HG03196 (cell line): ENCODE measurements at regions not wholly inside any gene's neighbourhood (a gene's known extent, or its start where the extent isn't known, plus 50 kb on each side); places are given as distances from the start of the nearest gene placed in this dataset.
"Not testable (repeated sequence)": the region's sequence is repeated elsewhere in the genome, so short reads cannot be mapped to it uniquely, and the experiment has no call there.

ENCODE experiments used
- ATAC-seq: cut with Tn5 transposase; IDR thresholded peaks from one replicate; pipeline ENCODE4 v1.9.1; 2021; ENCODE audit not compliant: unreplicated experiment

DNA sequence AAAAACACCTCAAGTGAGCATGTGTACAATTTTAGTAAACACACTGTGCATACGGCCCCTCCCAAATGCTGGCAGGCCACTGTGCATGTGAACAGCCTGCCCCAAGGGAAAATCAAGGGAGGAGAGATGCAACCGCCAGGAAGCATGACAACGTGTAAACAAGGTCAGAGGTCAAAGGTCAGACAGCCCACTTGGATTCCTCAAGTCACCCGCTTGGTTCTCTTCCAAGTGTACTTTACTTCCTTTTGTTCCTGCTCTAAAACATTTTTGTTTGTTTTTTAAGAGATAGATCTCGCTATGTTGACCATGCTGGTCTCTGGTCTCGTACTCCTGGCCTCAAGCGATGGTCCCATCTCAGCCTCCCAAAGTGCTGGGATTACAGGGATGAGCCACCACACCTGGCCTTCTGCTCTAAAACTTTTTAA lies 126.7 kb upstream of the SHB start:
- ATAC-seq = no peak

DNA sequence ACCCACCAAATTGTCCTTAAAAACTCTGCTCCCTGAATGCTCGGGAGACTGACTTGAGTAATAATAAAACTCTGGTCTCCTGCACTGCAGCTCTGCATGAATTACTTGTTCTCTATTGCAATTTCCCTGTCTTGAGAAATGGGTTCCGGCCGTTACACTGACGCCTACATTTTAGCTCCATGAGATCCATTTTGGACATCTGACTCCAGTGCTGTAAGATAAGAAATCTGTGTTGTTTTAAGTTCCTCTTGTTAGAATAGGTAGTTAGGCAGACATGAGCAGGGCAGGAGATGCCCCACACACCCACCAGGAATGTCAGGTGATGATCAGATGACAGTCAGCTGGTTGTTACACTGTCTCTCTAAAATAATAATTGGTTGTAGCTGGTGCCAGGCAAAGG lies 125.8 kb upstream of the SHB start:
- no peak for ATAC-seq

DNA sequence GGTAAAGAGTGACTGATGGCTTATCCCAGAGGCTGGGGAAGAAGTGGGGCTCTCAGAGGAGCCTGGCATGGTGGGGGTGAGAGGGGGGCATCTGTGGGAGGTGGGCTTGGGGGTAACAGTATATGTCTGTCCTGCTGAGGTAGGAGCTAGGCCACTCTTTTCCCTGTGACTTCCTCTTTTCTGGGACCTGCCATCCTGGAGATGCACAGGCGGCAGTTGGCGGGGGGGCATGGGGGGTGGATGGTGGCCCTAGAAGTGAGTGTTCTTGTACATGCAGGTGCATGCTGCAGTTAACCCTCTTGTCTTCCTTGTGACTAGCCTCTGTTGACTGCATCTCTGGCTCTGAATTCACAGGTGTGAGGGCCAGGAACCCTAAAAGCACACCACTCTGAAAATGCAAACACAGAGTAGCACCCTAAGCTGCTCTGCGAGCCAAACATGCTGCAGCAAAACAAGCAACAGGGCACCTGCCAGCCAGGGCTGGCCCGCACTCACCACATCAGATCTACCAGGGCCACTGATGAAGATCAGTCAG lies 123.8 kb upstream of the SHB start:
- no peak for ATAC-seq

DNA sequence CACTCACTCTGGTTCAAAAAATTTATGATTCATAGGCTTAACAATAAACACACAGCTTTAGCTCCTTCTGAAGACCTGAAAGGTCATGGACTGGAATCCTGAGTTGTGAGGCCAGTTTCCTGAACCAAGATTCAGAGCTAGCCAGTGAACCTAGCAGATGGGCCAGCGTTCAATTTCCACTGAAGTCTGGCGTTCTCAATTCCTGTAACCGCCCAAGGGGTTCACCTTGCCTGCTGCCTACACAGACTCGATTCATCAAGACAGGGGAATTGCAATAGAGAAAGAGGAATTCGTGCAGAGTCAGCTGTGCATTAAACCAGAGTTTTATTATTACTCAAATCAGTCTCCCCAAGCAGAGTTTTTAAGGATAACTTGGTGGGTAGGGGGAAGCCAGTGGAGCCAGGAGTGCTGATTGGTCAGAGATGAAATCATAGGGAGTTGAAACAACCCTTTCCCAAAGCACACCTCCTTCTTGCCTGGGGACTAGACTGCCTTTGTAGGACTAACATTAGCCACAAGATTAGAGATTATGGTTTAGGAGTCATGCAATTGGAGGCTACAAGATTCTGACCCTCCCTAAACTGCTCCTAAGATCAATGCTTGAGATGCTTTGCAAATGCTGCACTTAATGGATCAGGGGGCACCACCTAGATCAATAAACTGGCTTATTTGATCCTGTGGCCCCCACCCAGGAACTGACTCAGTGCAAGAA lies 117.5 kb upstream of the SHB start:
- no peak for ATAC-seq

DNA sequence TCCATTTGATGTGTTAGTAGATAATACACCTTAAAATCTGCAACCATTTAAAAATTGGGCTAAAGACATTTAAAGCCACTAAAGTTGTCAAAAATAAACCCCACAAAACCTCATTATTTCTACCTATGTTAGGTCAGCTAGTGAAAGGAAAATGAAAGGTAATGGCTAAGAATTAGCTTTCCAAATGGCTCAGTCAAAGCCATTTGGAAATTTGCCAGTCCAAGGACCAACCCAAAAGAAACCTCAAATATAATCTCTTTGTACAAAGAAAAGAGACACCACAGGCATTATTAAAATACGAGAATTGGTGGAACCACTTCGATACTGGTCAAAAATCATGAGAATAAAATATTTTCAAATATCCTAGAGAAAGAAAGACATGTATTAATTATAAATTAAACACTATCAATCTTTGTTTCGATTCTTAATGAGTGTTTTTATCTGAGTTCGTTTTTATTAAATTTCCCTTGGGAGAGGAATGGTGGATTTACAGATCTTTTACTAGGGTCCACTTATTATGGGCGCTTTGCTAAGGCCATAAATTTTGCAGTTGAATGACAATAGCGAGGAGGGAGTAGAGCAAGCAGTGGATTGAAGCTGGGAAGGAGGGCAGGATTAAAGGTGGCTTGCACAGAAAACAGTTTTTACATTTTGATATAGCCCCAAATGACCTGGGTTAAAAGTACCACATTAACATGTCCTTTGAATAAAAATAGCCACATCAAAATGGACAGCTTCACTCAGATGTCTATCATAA lies 116.8 kb upstream of the SHB start:
- no peak for ATAC-seq

DNA sequence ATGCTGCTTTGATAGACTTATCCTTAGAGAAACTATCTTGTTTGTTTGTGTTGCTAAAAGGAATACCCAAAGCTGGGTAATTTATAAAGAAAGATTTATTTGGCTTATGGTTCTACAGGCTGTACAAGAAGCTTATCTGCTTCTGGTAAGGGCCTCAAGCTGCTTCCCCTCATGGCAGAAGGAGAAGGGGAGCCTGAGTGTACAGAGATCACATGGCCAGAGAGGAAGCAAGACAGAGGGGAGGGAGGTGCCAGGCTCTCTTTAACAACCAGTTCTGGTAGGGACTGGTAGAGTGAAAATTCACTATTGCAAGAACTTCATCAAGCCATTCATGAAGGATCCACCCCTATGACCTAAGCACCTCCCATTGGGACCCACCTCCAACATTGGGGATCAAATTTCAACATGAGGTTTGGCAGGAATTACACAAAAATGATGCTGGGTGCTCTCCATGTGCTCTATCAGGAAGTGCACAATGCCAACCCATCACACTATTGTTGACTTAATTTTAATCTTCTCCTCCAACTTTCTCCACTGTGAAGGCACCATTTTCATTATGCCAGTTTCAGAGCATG lies 115.1 kb upstream of the SHB start:
- no peak for ATAC-seq

DNA sequence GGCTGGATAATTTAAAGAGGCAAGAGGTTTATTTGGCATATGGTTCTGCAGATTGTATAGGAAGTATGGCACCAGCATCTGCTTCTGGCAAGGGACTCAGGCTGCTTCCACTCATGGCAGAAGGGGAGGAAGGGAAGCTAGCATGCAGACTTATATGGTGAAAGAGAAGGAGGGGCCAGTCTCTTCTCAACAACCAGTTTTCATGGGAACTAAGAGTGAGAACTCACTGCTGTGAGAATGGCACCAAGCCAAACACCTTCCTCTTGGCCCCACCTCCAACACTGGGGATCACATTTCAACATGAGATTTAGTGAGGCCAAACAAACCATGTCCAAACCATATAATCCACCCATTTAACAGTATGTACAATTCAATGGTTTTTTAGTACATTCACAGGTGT lies 113.3 kb upstream of the SHB start:
- ATAC-seq = no peak

DNA sequence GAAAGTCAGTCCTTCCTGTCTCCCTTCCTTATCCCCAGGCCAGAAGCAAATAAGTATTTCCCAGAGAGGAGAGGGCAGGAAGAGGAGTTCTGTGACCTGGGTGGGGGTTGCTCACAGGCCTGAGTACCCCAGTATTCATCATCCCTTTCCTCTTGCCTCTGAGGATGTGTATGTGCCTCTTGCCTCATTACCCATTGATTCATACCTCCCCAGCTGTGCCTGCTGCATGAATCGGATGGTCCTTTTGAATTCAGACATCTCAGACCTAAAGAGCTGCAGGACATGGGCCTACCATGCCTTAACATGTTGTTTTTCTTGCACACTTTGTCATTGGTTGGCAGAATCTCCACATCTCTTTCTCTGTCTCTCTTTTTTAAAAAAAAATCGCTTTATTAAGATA lies 112.8 kb upstream of the SHB start:
- no peak for ATAC-seq

DNA sequence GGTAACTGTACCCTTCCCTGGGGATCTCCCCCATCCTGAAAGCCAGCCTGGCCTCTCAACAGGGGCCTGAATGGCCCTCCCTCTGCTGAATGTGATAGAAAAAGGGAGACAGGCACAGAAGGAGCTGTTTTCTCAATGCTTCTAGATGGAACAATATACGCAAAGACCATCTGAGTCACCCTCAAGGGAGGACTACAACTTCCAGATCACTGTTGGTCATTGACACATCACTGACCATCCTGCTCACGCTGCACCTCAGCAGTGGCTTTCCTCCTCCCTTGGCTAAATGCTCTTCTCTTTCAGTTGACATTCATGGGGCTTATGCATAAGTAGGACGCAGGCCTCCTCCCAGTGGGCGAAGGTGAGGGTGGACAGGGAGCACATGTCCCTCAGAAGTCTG lies 112.2 kb upstream of the SHB start:
- ATAC-seq = no peak

DNA sequence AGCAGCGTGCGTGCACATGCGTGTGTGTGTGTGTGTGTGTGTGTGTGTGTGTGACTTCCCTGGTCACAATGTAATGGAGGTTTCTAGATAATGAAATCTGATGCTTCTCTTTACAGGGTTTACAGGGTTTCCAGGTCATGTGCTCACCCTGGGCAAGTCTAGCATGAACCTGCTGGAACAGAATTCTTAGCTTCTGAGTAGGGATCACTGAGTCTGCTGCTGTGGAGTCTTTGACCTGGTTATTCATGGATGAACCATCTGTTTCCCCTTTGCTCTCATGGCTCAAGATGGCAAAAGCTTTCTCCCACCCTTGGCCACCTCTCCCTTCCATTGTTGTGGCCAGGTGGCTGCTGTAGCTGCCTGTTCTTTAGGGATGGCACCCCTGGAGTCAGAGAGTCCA lies 111.6 kb upstream of the SHB start:
- no peak for ATAC-seq

DNA sequence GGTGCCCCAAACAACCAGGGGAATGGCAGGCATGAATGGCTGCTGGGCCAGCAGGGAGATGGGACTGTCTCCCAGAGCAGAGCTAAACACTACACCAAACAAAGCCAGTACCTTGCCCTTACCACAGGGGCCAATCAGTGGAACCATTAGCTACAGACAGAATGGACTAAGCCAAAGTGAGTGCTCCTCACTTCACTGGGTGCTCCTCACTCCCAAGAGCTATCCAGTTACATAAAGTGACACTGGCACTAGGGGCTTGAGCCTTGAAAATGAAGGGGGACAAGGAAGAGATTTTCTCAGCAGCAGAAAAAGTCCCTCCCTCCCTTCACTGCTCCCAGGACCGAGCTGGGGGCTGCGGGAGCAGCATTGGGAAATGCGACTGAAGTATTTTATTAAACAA lies 110.9 kb upstream of the SHB start:
- no peak for ATAC-seq

DNA sequence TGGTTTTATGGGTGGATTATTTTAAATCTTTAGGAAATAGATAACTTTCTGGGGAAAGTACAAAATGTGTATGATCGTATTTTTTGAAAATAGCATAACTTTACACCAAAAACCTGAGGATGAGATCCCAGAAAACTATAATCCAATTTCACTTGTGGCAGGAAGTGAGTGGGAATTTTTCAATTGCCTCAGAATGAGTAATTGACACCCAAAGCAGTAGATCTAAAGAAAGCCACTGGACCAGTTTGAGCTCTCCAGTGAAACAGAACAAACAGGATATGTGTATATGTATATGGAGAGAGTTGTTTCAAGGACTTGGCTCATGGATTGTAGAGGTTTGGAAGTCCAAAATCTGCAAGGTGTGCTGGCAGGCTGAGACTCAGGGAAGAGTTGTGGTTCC lies 109.2 kb upstream of the SHB start:
- ATAC-seq = no peak

DNA sequence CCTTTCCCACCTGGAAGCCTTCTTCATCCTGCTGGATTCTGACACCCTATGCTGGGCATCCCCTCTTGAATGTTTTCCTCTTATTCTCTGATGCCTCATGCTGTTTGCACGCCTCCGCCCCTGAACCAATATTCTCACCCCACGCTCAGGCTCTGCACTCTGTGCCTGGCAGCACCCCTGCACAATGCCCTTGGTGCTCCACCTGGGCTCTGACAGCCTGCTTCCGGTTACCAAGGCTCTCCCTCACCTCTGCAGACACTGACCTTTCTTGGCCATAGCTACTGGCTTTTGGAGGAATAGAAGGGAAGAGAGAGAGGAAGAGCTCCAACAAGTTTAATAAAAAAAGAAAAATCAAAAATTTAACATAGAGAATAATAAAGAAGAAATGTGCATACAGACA lies 108.7 kb upstream of the SHB start:
- no peak for ATAC-seq

DNA sequence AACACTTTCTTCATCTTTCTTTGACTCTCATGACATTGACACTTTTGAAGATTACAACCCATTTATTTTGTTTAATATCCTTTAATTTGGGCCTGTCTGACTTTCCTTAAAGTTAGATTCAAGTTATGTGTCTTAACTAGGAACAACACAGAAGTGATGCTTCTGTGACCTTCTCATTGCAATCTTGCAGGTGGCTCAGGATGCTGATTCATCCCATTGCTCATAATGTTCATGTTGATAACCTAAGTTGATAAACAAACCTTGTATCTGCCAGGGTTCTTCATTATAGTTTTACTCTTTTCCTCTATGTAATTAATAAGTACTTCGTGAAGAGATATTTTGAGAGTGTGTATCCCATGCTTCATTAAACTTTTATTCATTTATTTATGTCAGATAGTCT lies 107.2 kb upstream of the SHB start:
- ATAC-seq = no peak

DNA sequence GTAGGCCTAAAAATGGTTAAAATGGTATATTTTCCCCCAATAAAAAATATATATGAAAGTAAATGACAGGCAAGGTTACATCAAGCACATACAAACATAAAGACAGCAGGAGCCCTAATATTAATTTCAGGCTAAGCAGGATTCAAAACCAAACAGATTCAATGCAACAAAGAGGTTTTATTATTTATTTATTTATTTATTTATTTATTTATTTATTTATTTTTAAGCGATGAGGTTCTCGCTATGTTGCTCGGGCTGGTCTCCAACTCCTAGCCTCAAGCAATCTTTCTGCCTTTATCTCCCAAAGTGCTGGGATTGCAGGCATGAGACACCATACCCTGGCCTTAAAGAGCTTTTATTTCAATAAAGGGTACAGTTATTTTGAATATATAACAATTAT lies 106.4 kb upstream of the SHB start:
- ATAC-seq = no peak

DNA sequence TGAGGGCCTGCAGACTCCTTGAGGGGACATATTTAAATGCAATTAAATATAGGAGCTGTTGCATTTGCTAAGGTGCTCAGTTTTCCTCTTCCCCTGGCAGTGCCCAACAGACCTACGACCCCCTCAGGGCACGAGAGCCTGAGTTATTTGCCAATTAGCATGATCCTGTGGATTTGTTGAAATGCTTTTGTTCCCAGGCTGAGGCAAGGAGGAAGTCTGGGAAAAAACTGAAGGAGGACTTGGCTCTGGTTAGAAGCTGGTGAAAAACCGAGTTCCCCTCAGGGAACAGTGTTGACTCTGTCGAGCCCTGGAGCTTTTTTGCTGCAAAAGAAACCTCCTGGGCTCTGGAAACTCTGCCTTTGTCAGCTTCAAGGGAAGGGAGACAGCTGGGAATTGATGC lies 103.6 kb upstream of the SHB start:
- ATAC-seq = no peak

DNA sequence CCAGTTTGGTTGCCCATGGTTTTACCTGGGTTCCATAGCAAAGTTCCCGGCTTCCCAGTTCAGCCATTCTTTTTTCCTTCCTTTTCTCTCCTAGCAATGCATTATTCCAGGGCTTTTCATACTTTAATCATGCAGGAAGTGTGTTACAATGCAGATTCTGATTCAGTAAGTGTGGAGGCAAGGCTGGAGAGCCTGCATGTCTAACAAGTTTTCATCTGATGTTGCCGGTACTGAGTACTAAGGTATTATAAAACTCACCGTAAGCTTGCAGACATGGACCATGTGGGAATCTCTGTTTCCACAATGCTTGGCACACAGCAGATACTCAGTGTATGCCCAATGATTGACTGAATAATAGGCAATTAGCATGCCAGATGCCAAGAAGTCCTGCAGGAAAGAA lies 102.9 kb upstream of the SHB start:
- ATAC-seq = no peak

DNA sequence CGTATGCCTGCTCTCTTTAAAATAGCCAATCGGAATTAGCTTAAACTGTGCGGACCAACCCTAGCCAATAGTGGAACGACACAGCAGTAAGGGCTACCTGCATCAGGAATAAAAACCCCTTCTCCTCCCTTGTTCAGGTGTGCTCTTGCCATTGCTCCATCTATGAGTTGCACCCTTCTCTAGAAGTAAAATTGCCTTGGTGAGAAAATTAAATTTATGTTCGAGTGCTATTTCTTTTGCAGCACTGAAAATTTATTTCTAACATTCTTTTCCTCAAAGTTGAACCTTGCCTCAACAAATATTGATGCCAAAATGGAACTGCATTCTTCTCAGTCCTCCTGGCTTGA lies 102.5 kb upstream of the SHB start:
- no peak for ATAC-seq

DNA sequence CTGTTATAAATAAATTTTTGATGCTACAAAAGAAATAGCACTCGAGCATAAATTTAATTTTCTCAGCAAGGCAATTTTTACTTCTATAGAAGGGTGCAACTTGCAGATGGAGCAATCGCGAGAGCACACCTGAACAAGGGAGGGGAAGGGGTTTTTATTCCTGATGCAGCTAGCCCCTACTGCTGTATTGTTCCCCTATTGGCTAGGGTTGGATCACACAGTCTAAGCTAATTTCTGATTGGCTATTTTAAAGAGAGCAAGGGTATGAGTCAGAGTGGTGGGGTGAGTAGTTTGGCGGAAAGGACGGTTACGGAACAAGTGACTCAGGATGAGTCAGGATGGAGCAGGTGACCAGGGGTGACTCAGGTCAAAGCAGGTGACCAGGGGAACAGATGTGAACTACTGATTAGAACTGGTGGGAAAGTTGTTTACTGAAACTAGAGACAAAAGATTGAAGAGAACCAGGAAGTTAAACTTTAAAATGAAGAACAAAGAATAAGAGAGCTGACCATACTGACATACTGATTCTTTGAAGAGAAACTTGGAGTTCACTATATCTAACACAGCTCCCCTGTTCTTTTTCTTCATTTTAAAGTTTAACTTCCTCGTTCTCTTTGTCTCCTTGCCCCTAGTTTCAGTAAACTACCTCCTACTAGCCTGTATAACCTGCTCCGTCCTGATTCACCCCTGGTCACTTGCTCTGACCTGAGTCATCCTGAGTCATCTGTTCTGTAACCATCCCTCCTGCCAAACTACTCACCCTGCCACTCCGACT lies 101.9 kb upstream of the SHB start:
- not testable (repeated sequence) for ATAC-seq

DNA sequence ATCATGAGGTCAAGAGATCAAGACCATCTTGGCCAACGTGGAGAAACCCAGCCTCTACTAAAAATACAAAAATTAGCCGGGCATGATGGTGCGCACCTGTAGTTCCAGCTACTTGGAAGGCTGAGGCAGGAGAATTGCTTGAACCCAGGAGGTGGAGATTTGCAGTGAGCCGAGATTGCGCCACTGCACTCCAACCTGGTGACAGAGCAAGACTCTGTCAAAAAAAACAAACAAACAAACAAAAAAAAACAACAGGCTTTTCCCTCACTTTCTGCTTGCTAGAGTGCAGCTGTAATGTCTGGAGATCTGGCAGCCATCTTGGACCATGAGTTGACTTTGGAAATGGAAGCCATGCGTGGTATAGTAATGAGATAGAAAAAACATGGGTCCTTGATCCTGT lies 101.1 kb upstream of the SHB start:
- ATAC-seq = not testable (repeated sequence)

DNA sequence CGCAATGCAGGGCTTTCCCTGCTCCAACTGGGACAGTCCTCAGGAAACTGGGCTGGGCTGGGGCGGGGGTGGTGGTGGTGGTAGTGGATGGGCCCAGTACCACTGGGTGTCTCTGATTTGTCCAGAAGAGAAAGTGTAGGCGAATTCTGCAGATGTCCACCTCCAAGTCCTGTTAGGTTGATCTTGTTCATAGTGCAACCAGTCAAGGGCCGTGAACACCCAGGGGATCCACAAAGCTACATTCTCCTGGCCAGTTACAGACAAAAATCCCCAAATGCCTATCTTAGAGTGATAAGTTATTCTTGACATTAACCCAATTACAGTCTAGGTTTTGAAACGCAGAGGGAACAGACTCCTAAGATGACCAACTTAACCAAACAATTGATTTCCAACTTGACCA lies 97.5 kb upstream of the SHB start:
- ATAC-seq = no peak
